Esophagus squamous epithelium (tissue), 5 donors: ENCODE measurements at regions not wholly inside any gene's neighbourhood (a gene's known extent, or its start where the extent isn't known, plus 50 kb on each side); places are given as distances from the start of the nearest gene placed in this dataset.
A peak's percentile ranks its signal among the peaks of the same experiment; 100 is the strongest.

Source experiments
- DNase-seq: peaks from one replicate; lab custom pipeline; 2025; lab: John Stamatoyannopoulos, UW
- H3K27ac ChIP-seq, 4 donors: fragments of 200-600 bp; sonication (generic); one replicate each; pipeline ENCODE4 v1.5.1; 2016 to 2019; ENCODE audit warnings: mild to moderate bottlenecking in 1 of 4
- H3K27me3 ChIP-seq, 4 donors: fragments of 200-600 bp; sonication (generic); 1 replicate in 3 of 4; 2 replicates in 1 of 4; pipeline versions ENCODE4 v1.5.1 to v1.6.0; 2017 to 2021; ENCODE audit warnings: antibody characterized with exemption in 1 of 4
- H3K36me3 ChIP-seq, 3 donors: fragments of 200-600 bp; sonication (generic); one replicate each; pipeline ENCODE4 v1.5.1; 2016 to 2019
- H3K4me1 ChIP-seq, 3 donors: fragments of 200-600 bp; sonication (generic); one replicate each; pipeline ENCODE4 v1.5.1; 2017 to 2019
- H3K4me3 ChIP-seq, 4 donors: fragments of 200-600 bp; sonication (generic); 1 replicate in 3 of 4; 2 replicates in 1 of 4; pipeline ENCODE4 v1.5.1; 2016 to 2019; ENCODE audit warnings: mild to moderate bottlenecking in 2 of 4, moderate library complexity in 1 of 4
- H3K9me3 ChIP-seq, 3 donors: fragments of 200-600 bp; sonication (generic); one replicate each; pipeline ENCODE4 v1.5.1; 2016 to 2019
- CTCF ChIP-seq, 6 experiments: fragments of 450-650 bp in 4 of 6; fragments of 200-600 bp in 2 of 6; sonication (generic) in 2 of 6; IDR thresholded peaks; one replicate each; pipeline ENCODE4 v1.5.1; 2016 to 2019; ENCODE audit warnings: antibody characterized with exemption in 6 of 6, mild to moderate bottlenecking in 4 of 6, moderate library complexity in 4 of 6
- POLR2A ChIP-seq, 4 donors: fragments of 450-650 bp; IDR thresholded peaks; one replicate each; pipeline ENCODE4 v1.6.1; 2017; ENCODE audit warnings: antibody characterized with exemption in 4 of 4, mild to moderate bottlenecking in 4 of 4, moderate library complexity in 3 of 4
- WGBS, 2 donors: methylation state at CpG; one replicate each; pipeline ENCODE4 v1.1.5; 2018; 5-methylcytosine and 5-hydroxymethylcytosine counted together
- intact Hi-C: fragments of 100-400 bp; cut with DNase I; formaldehyde crosslinking; loops from one replicate; pipeline ENCODE4 v1.15.0; 2022
- donor health status: DM: yes; HTN: yes; CAD: no.

DNA sequence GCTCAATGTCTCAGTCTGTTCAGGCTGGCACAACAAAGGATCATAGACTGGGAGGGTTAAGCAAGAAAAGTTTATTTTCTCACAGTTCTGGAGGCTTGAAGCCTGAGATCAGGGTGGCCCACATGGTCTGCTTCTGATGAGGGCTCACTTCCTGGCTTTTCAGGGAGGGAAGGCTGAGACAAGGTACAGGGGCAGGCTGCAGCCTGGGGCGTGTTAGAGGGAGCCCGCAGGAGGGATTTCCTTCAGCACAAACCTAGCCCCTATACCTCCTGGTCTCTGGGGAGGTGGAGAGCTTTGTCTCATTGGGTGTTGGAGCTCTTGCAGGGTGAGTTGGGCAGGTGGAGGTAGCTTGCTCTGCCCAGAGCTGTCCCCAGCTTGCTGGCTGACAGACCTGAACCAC lies 81.1 kb upstream of the GPR6 start:
- peak overlapping the region in 2 of 4 donors; percentile 39 to 61 for H3K27ac ChIP-seq
- 61 to 83% methylated on average over 2 of the region's 2 CpGs for WGBS, 2 donors
- no peak overlapping the region for H3K4me3 ChIP-seq
- DNase-seq = no peak
- no peaks in the 10 kb centered on the region for H3K9me3 ChIP-seq
- peaks cover 17 to 51% (median 23%) of the 10 kb centered on the region in 3 donors for H3K4me1 ChIP-seq
- TF ChIP-seq CTCF (IDR thresholded peaks at IDR 0.05) = no peak
- no peak for TF ChIP-seq POLR2A (IDR thresholded peaks at IDR 0.05)
- intact Hi-C loops = no loop called here
- H3K36me3 ChIP-seq = no peaks in the 10 kb centered on the region
- peaks cover 0 to 3% (median 0%) of the 10 kb centered on the region in 4 donors for H3K27me3 ChIP-seq

GRCh38 chr6:109897561-109898080 lies 80.5 kb upstream of the GPR6 start:
- peak overlapping the region in 2 of 4 donors; percentile 39 to 61 for H3K27ac ChIP-seq
- H3K9me3 ChIP-seq = no peaks in the 10 kb centered on the region
- intact Hi-C loops = no loop called here
- no peak overlapping the region for H3K4me3 ChIP-seq
- DNase-seq = no peak
- 86 to 92% methylated on average over 2 of the region's 2 CpGs for WGBS, 2 donors
- TF ChIP-seq CTCF (IDR thresholded peaks at IDR 0.05) = no peak
- no peak for TF ChIP-seq POLR2A (IDR thresholded peaks at IDR 0.05)
- H3K36me3 ChIP-seq = no peaks in the 10 kb centered on the region
- H3K27me3 ChIP-seq = peaks cover 0 to 3% (median 0%) of the 10 kb centered on the region in 4 donors
- peaks cover 13 to 45% (median 18%) of the 10 kb centered on the region in 3 donors for H3K4me1 ChIP-seq

- no peak overlapping the region for H3K27ac ChIP-seq
- WGBS, 2 donors = 66 to 67% methylated on average over 2 of the region's 2 CpGs
- intact Hi-C loops = no loop called here
Measured at GRCh38 chr6:109901976-109902375, 76.1 kb upstream of the GPR6 start.

DNA sequence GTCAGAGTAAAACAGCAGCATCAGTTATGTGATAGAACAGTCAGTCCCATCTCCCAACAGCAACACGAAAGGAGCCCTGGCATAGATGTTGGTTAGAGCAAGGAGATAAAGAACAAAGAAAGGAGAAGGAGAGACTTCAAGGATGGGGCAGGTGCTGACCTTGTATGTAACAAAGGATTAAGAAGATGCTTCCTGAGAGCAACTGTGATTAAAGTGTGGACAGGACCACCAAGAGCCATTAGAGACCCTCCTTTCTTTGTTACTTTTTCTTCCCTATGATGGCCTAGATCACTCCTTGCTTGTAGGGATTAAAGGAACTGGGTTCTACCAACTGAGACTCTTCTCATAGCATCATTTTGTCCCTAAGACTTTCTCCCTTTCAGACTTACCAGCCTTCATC lies 75.2 kb upstream of the GPR6 start:
- no peaks in the 10 kb centered on the region for H3K9me3 ChIP-seq
- intact Hi-C loops = no loop called here
- no peak overlapping the region for H3K27ac ChIP-seq
- WGBS, 2 donors = 69 to 75% methylated on average over 1 of the region's 1 CpG
- TF ChIP-seq CTCF (IDR thresholded peaks at IDR 0.05) = no peak
- no peak for TF ChIP-seq POLR2A (IDR thresholded peaks at IDR 0.05)
- H3K27me3 ChIP-seq = peaks cover 0 to 3% (median 0%) of the 10 kb centered on the region in 4 donors
- H3K4me1 ChIP-seq = peaks cover 0 to 2% (median 0%) of the 10 kb centered on the region in 3 donors
- no peak overlapping the region for H3K4me3 ChIP-seq
- H3K36me3 ChIP-seq = no peaks in the 10 kb centered on the region
- DNase-seq = no peak

More at GRCh38 chr6:109901976-109902375, 76.1 kb upstream of the GPR6 start:
- DNase-seq = no peak
- TF ChIP-seq POLR2A (IDR thresholded peaks at IDR 0.05) (no peak), CTCF (IDR thresholded peaks at IDR 0.05) (no peak)
- no peak overlapping the region for H3K4me3 ChIP-seq
- no peaks in the 10 kb centered on the region for H3K36me3 ChIP-seq
- H3K4me1 ChIP-seq = peaks cover 0 to 11% (median 2%) of the 10 kb centered on the region in 3 donors
- H3K9me3 ChIP-seq = no peaks in the 10 kb centered on the region
- H3K27me3 ChIP-seq = peaks cover 0 to 3% (median 0%) of the 10 kb centered on the region in 4 donors

GRCh38 chr6:109910571-109910970 lies 67.5 kb upstream of the GPR6 start:
- no peaks in the 10 kb centered on the region for H3K27me3 ChIP-seq
- no peak for TF ChIP-seq POLR2A (IDR thresholded peaks at IDR 0.05)
- TF ChIP-seq CTCF (IDR thresholded peaks at IDR 0.05) = no peak
- no peak for DNase-seq
- WGBS, 2 donors = 65 to 68% methylated on average over 1 of the region's 1 CpG
- no peaks in the 10 kb centered on the region for H3K36me3 ChIP-seq
- no peaks in the 10 kb centered on the region for H3K9me3 ChIP-seq
- intact Hi-C loops = no loop called here
- no peak overlapping the region for H3K27ac ChIP-seq
- H3K4me1 ChIP-seq = peaks cover 0 to 10% (median 0%) of the 10 kb centered on the region in 3 donors
- H3K4me3 ChIP-seq = no peak overlapping the region
